ENCODE measurements at regions not wholly inside any gene's neighbourhood (a gene's known extent, or its start where the extent isn't known, plus 50 kb on each side); places are given as distances from the start of the nearest gene placed in this dataset.

GRCh38 chr7:24135003-24135817 lies 148.8 kb upstream of the NPY start (continued):
- TF ChIP-seq REST (IDR thresholded peaks at IDR 0.05; ENCODE audit: low read depth, low read length), result no peak
- TF ChIP-seq MXI1 (IDR thresholded peaks at IDR 0.05; ENCODE audit: low read depth, low read length), result no peak
- TF ChIP-seq EZH2phosphoT487 (IDR thresholded peaks at IDR 0.05; ENCODE audit: borderline replicate concordance, low read depth), result no peak

GRCh38 chr7:24137338-24137737 lies 146.7 kb upstream of the NPY start:
- POLR2A ChIA-PET, result no interaction called here
- peaks cover 0 to 14% of the 10 kb centered on the region in 2 experiments; a peak in 2 of 4 replicates for H3K4me1 ChIP-seq (ENCODE audit: control insufficient read depth in 1 of 2, insufficient read depth in 2 of 2, low read depth in 1 of 2, low read length in 1 of 2)
- WGBS (ENCODE audit: low lambda C conversion rate), result 22% methylated on average over 3 of the region's 3 CpGs

GRCh38 chr7:24138343-24138742 lies 145.6 kb upstream of the NPY start:
- ChIA-PET CTCF (interaction anchor here (0.6 to 1.3 kb wide), 3 partner anchors 13 to 273 kb away, joined by 3 to 4 read pairs (median 3); no protein-coding TSS in a partner anchor), POLR2A (no interaction called here)
- no peak overlapping the region for H3K27ac ChIP-seq (ENCODE audit: low read depth in 2 of 2, low read length in 1 of 2)
- no peaks in the 10 kb centered on the region for H3K27me3 ChIP-seq (ENCODE audit: insufficient read depth)
- H3K4me3 ChIP-seq (ENCODE audit: low read depth in 2 of 2, low read length in 1 of 2), result no peak overlapping the region
- H3K9me2 ChIP-seq, result no peaks in the 10 kb centered on the region
- no peaks in the 10 kb centered on the region for H3F3A ChIP-seq (replicated peaks; ENCODE audit: insufficient read depth)
- DNase-seq, result peak; percentile 59
- no peak overlapping the region for H2AFZ ChIP-seq (ENCODE audit: low read depth)
- H4K20me1 ChIP-seq (ENCODE audit: insufficient read depth), result no peaks in the 10 kb centered on the region
- no peak overlapping the region for H3K9ac ChIP-seq
- no peaks in the 10 kb centered on the region for H3K9me3 ChIP-seq
- no peaks in the 10 kb centered on the region for H3K79me2 ChIP-seq (ENCODE audit: insufficient read depth)
- no peak for TF ChIP-seq EP300 (IDR thresholded peaks at IDR 0.05; ENCODE audit: borderline replicate concordance in 1 of 2, low read depth in 1 of 2, low read length in 1 of 2)
- H3K4me2 ChIP-seq, result no peak overlapping the region
- no peaks in the 10 kb centered on the region for H3K36me3 ChIP-seq (replicated peaks in 1 of 2; ENCODE audit: control insufficient read depth in 1 of 2, insufficient read depth in 2 of 2, low read length in 1 of 2)
- peaks cover 0 to 14% of the 10 kb centered on the region in 2 experiments; a peak in 2 of 4 replicates for H3K4me1 ChIP-seq (ENCODE audit: control insufficient read depth in 1 of 2, insufficient read depth in 2 of 2, low read depth in 1 of 2, low read length in 1 of 2)

More at GRCh38 chr7:24137338-24137737, 146.7 kb upstream of the NPY start:
- Histone ChIP-seq H4K20me1 (ENCODE audit: insufficient read depth) (no peaks in the 10 kb centered on the region), H3K79me2 (ENCODE audit: insufficient read depth) (no peaks in the 10 kb centered on the region), H3K9me2 (no peaks in the 10 kb centered on the region), H3K9ac (no peak overlapping the region), H3K4me2 (no peak overlapping the region), H3K36me3 (replicated peaks in 1 of 2; ENCODE audit: control insufficient read depth in 1 of 2, insufficient read depth in 2 of 2, low read length in 1 of 2) (no peaks in the 10 kb centered on the region), H3K9me3 (no peaks in the 10 kb centered on the region), H3K27me3 (ENCODE audit: insufficient read depth) (no peaks in the 10 kb centered on the region), H3F3A (replicated peaks; ENCODE audit: insufficient read depth) (no peaks in the 10 kb centered on the region), H2AFZ (ENCODE audit: low read depth) (no peak overlapping the region), H3K4me3 (ENCODE audit: low read depth in 2 of 2, low read length in 1 of 2) (no peak overlapping the region), H3K27ac (ENCODE audit: low read depth in 2 of 2, low read length in 1 of 2) (no peak overlapping the region)
- CTCF ChIA-PET, result interaction anchor here (0.7 to 1.3 kb wide), 2 partner anchors 45 to 219 kb away, joined by 3 to 4 read pairs; no protein-coding TSS in a partner anchor
- TF ChIP-seq ELF1 (IDR thresholded peaks at IDR 0.05) (no peak), GABPA (IDR thresholded peaks at IDR 0.05; ENCODE audit: low read depth) (no peak)
- no peak for DNase-seq

All from SK-N-SH (cell line).